SK-N-SH treated with all-trans-retinoic acid at 6 μM for 48 hours (cell line): ENCODE measurements at regions not wholly inside any gene's neighbourhood (a gene's known extent, or its start where the extent isn't known, plus 50 kb on each side); places are given as distances from the start of the nearest gene placed in this dataset.
"Not testable (repeated sequence)": the region's sequence is repeated elsewhere in the genome, so short reads cannot be mapped to it uniquely, and the experiment has no call there.

Experiments used
- ATAC-seq: fragments of 200-7000 bp; cut with Tn5 transposase; 3 replicates; pipeline ENCODE4 v1.9.1; 2020; ENCODE audit warnings: mild to moderate bottlenecking, moderate library complexity
- ARNTL ChIP-seq: fragments of 450-650 bp; formaldehyde crosslinking; IDR thresholded peaks from 2 replicates; pipeline ENCODE4 v1.5.0; 2020; ENCODE audit warnings: low read depth, mild to moderate bottlenecking, moderate library complexity, borderline replicate concordance
- BACH2 ChIP-seq: fragments of 250-450 bp; sonication (Bioruptor Pico); IDR thresholded peaks from 2 replicates; pipeline ENCODE4 v1.9.0; 2021; ENCODE audit warnings: mild to moderate bottlenecking, borderline replicate concordance
- CREB5 ChIP-seq: fragments of 250-450 bp; sonication (Bioruptor Pico); IDR thresholded peaks from 2 replicates; pipeline ENCODE4 v1.5.1; 2020; ENCODE audit warnings: low read depth, mild to moderate bottlenecking, moderate library complexity
- CSDC2 ChIP-seq: fragments of 250-450 bp; sonication (Bioruptor Pico); IDR thresholded peaks from 2 replicates; pipeline ENCODE4 v1.5.0; 2020; ENCODE audit warnings: mild to moderate bottlenecking, moderate library complexity
- ESRRG ChIP-seq: fragments of 250-450 bp; sonication (Bioruptor Pico); IDR thresholded peaks from 2 replicates; pipeline ENCODE4 v1.6.1; 2021; ENCODE audit warnings: mild to moderate bottlenecking
- GLIS3 ChIP-seq: fragments of 250-450 bp; sonication (Bioruptor Pico); IDR thresholded peaks from 2 replicates; pipeline ENCODE4 v1.5.0; 2020; ENCODE audit warnings: mild to moderate bottlenecking, moderate library complexity
- ISL1 ChIP-seq: fragments of 250-450 bp; sonication (Bioruptor Pico); IDR thresholded peaks from 2 replicates; pipeline ENCODE4 v2.1.2; 2022; ENCODE audit warnings: mild to moderate bottlenecking, moderate library complexity
- OSR1 ChIP-seq: fragments of 250-450 bp; sonication (Bioruptor Pico); IDR thresholded peaks from 2 replicates; pipeline ENCODE4 v1.8.0; 2022; ENCODE audit warnings: moderate library complexity, mild to moderate bottlenecking, inconsistent platforms
- PATZ1 ChIP-seq: fragments of 250-450 bp; sonication (Bioruptor Pico); IDR thresholded peaks from 2 replicates; pipeline ENCODE4 v1.8.0; 2020; ENCODE audit warnings: mild to moderate bottlenecking, moderate library complexity, borderline replicate concordance
- POU6F1 ChIP-seq: fragments of 250-450 bp; sonication (Bioruptor Pico); IDR thresholded peaks from 2 replicates; pipeline ENCODE4 v1.8.0; 2021; ENCODE audit warnings: low read depth, mild to moderate bottlenecking, moderate library complexity, borderline replicate concordance
- PPARA ChIP-seq: fragments of 250-450 bp; sonication (Bioruptor Pico); IDR thresholded peaks from 2 replicates; pipeline ENCODE4 v1.5.0; 2020; ENCODE audit warnings: mild to moderate bottlenecking, borderline replicate concordance
- RARB ChIP-seq: fragments of 250-450 bp; sonication (Bioruptor Pico); IDR thresholded peaks from 2 replicates; pipeline ENCODE4 v1.8.0; 2021; ENCODE audit warnings: mild to moderate bottlenecking, moderate library complexity
- SNAI2 ChIP-seq: fragments of 250-450 bp; sonication (Bioruptor Pico); IDR thresholded peaks from 2 replicates; pipeline ENCODE4 v1.5.0; 2020; ENCODE audit warnings: mild to moderate bottlenecking, moderate library complexity
- TCF4 ChIP-seq: fragments of 250-450 bp; sonication (Bioruptor Pico); IDR thresholded peaks from 2 replicates; pipeline ENCODE4 v1.8.0; 2021; ENCODE audit warnings: mild to moderate bottlenecking, moderate library complexity, borderline replicate concordance
- TOX ChIP-seq: fragments of 250-450 bp; sonication (Bioruptor Pico); IDR thresholded peaks from 2 replicates; pipeline ENCODE4 v1.8.0; 2021; ENCODE audit warnings: mild to moderate bottlenecking, moderate library complexity, borderline replicate concordance
- TSHZ2 ChIP-seq: fragments of 250-450 bp; sonication (Bioruptor Pico); IDR thresholded peaks from 2 replicates; pipeline ENCODE4 v1.5.0; 2020; ENCODE audit warnings: mild to moderate bottlenecking, moderate library complexity
- ZC3H10 ChIP-seq: fragments of 250-450 bp; sonication (Bioruptor Pico); IDR thresholded peaks from 2 replicates; pipeline ENCODE4 v1.5.1; 2021; ENCODE audit warnings: mild to moderate bottlenecking, moderate library complexity
- ZFP3 ChIP-seq: fragments of 250-450 bp; sonication (Bioruptor Pico); IDR thresholded peaks from 2 replicates; pipeline ENCODE4 v1.5.0; 2020; ENCODE audit warnings: mild to moderate bottlenecking, moderate library complexity
- ZFP30 ChIP-seq: fragments of 450-650 bp; formaldehyde crosslinking; IDR thresholded peaks from 2 replicates; pipeline ENCODE4 v1.5.0; 2022; ENCODE audit warnings: mild to moderate bottlenecking, moderate library complexity
- ZNF565 ChIP-seq: fragments of 450-650 bp; formaldehyde crosslinking; conservative IDR thresholded peaks from 2 replicates; pipeline ENCODE4 v1.5.0; 2020; ENCODE audit warnings: low read depth, mild to moderate bottlenecking, moderate library complexity
- ZNF70 ChIP-seq: fragments of 450-650 bp; formaldehyde crosslinking; IDR thresholded peaks from 2 replicates; pipeline ENCODE4 v1.5.0; 2020; ENCODE audit warnings: mild to moderate bottlenecking, moderate library complexity
- ZNF8 ChIP-seq: fragments of 450-650 bp; formaldehyde crosslinking; IDR thresholded peaks from 2 replicates; pipeline ENCODE4 v1.5.0; 2020; ENCODE audit warnings: mild to moderate bottlenecking, moderate library complexity

GRCh38 chr7:67928141-67928540 is 931.5 kb downstream of the TYW1 start (continued):
- TF ChIP-seq ZNF8 (no peak), GLIS3 (CRISPR knock-in tag) (no peak), ZNF565 (no peak)
- TF ChIP-seq, all 23 proteins: peak for 0

- ATAC-seq: not testable (repeated sequence)
These were observed 939.8 kb downstream of the TYW1 start for GRCh38 chr7:67936447-67936846.

- TF ChIP-seq ZFP3 (CRISPR knock-in tag) (no peak), ESRRG (CRISPR knock-in tag) (no peak), ZNF8 (no peak), ISL1 (CRISPR knock-in tag) (no peak), ARNTL (CRISPR knock-in tag) (no peak), PATZ1 (no peak), POU6F1 (CRISPR knock-in tag) (no peak), RARB (CRISPR knock-in tag) (no peak), PPARA (no peak), CSDC2 (no peak), TSHZ2 (CRISPR knock-in tag) (no peak), ZFP30 (CRISPR knock-in tag) (no peak), CREB5 (CRISPR knock-in tag) (no peak), ZNF565 (no peak), BACH2 (CRISPR knock-in tag) (no peak), TCF4 (CRISPR knock-in tag) (no peak), ZC3H10 (no peak)
- TF ChIP-seq, all 23 proteins: peak for 0
- ATAC-seq: no peak
These were observed 943.8 kb downstream of the TYW1 start for GRCh38 chr7:67940400-67940799.

GRCh38 chr7:67947191-67947590 is 950.6 kb downstream of the TYW1 start:
- no peak for ATAC-seq
- TF ChIP-seq OSR1 (CRISPR knock-in tag) (no peak), GLIS3 (CRISPR knock-in tag) (no peak), ZFP30 (CRISPR knock-in tag) (no peak), CSDC2 (no peak), ZNF565 (no peak), SNAI2 (CRISPR knock-in tag) (no peak), BACH2 (CRISPR knock-in tag) (no peak)

GRCh38 chr7:67947646-67948045 is 951.0 kb downstream of the TYW1 start:
- TF ChIP-seq TSHZ2 (CRISPR knock-in tag) (no peak), ISL1 (CRISPR knock-in tag) (no peak), ZFP3 (CRISPR knock-in tag) (no peak), BACH2 (CRISPR knock-in tag) (no peak), ESRRG (CRISPR knock-in tag) (no peak), CREB5 (CRISPR knock-in tag) (no peak), PPARA (no peak), ZC3H10 (no peak), TOX (CRISPR knock-in tag) (no peak), PATZ1 (no peak), ZNF70 (CRISPR knock-in tag) (no peak)
- no peak for ATAC-seq
